ENCODE measurements at regions not wholly inside any gene's neighbourhood (a gene's known extent, or its start where the extent isn't known, plus 50 kb on each side); places are given as distances from the start of the nearest gene placed in this dataset.
"Not testable (repeated sequence)": the region's sequence is repeated elsewhere in the genome, so short reads cannot be mapped to it uniquely, and the experiment has no call there.

- DNase-seq (ENCODE audit: low spot score) = not testable (repeated sequence)
Measured at GRCh38 chr12:8390001-8390777, 65.6 kb upstream of the CLEC6A start.

DNA sequence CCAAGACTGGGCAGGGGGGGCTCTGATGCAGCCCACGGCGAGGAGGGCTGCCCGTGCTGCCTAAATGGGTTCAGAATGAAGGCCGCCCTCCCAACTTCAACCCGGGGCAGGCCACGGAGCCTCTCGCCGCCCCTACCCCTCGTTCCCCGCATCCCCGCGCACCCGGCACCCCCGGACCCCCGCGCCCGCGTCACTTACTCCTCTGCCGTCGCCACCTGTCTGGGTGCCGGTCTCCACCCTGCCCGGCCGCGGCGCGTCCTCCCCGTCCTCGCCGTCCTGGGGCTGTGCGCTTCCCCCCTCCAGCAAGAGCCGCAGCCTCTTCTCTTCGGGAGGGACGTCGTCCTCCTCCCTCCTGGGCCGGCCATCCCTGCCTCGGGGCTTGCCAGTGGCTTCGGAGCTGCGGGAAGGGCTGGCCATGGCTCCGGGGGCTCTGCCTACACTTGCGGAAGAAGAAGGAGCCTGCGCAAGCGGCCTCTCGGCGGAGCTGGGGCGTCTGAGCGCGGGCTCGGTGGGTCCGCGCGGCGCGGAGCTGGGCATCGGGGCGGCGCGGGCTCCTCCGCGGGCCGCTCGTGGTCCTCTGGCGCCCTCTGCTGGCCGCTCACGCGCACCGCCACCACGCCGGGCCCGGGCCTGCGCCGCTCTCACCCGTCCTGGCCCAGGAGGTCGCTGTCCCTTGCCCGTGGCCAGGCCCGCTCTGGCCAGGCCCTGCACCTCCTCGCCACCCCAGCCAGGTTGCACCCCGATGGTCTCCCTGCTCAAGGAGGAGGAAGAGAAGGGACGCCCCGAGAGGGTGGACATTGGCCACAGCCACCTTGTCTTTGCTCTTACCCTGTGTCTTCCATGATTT lies 59.3 kb upstream of the CLEC6A start:
- DNase-seq (ENCODE audit: low spot score) = not testable (repeated sequence)

GRCh38 chr12:8397378-8397777 lies 58.4 kb upstream of the CLEC6A start:
- DNase-seq (ENCODE audit: low spot score) = not testable (repeated sequence)

GRCh38 chr12:8399496-8400034 lies 56.2 kb upstream of the CLEC6A start:
- DNase-seq (ENCODE audit: low spot score) = not testable (repeated sequence)

DNA sequence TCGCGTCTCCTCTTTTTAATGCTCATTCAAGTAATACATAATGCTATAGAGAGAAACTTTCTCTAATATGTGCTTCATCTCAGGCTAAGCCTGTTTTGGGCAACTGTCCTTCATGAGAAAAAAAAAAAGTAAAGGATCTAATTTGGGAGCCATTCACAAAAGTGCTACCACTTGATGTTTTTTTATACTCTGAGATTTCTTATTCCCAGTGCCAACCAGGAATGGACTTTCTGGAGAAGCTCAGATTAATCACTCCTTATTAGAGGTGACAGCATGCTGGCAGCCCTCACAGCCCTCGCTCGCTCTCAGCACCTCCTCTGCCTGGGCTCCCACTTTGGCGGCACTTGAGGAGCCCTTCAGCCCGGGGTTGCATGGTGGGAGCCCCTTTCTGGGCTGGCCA lies 51.9 kb upstream of the CLEC6A start:
- DNase-seq (ENCODE audit: low spot score) = not testable (repeated sequence)

DNA sequence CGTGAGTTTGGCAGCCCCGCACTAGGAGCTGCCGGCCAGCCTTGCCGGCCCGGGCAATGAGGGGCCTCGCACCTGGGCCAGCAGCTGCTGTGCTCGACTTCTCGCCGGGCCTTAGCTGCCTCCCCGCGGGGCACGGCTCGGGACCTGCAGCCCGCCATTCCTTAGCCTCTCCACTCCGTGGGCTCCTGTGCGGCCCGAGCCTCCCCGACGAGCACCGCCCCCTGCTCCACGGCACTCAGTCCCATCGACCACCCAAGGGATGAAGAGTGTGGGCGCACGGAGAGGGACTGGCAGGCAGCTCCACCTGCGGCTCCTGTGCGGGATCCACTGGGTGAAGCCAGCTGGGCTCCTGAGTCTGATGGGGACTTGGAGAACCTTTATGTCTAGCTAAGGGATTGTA lies 51.4 kb upstream of the CLEC6A start:
- DNase-seq (ENCODE audit: low spot score) = not testable (repeated sequence)
